HG03280 (cell line): ENCODE measurements at regions not wholly inside any gene's neighbourhood (a gene's known extent, or its start where the extent isn't known, plus 50 kb on each side); places are given as distances from the start of the nearest gene placed in this dataset.
"Not testable (repeated sequence)": the region's sequence is repeated elsewhere in the genome, so short reads cannot be mapped to it uniquely, and the experiment has no call there.

ENCODE experiments used
- ATAC-seq: cut with Tn5 transposase; IDR thresholded peaks from one replicate; pipeline ENCODE4 v1.9.1; 2021; ENCODE audit warnings: mild to moderate bottlenecking, moderate library complexity; ENCODE audit not compliant: unreplicated experiment

DNA sequence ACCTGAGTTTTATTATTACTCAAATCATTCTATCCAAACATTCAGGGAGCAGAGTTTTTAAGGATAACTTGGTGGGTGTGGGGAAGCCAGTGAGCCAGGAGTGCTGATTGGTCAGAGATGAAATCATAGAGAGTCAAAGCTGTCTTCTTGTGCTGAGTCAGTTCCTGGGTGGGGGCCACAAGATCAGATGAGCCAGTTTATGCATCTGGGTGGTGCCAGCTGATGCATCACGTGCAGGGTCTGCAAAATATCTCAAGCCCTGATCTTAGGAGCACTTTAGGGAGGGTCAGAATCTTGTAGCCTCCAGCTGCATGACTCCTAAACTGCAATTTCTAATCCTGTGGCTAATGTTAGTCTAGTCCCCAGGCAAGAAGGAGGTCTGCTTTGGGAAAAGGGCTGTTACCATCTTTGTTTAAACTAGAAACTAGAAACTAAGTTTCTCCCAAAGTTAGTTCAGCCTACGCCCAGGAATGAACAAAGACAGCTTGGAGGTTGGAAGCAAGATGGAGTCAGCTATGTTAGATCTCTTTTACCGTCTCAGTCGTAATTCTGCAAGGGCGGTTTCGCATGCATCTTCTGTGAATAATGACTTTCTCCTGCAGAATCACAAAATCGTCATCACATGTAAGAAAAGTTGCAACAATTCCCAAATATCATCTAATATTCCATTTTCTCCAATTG, 97.5 kb downstream of the ZNF664 start:
- not testable (repeated sequence) for ATAC-seq

DNA sequence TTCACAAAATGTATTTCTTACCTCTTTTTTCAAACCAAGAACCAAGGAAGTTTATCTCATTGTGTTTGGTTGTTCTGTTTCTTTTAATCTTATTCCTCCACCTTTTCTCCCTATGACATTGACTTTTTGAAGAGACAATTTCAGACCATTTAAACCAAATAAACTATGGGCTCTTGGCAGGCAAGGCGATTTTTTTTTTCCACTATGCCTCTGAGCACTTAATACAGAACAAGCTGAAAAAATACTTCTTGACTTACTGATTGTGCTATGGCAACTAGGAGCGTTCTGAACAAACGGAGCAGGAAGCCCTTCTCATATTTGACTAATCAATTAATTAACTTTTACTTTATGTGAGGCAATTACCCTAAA, 98.0 kb downstream of the ZNF664 start:
- no peak for ATAC-seq

DNA sequence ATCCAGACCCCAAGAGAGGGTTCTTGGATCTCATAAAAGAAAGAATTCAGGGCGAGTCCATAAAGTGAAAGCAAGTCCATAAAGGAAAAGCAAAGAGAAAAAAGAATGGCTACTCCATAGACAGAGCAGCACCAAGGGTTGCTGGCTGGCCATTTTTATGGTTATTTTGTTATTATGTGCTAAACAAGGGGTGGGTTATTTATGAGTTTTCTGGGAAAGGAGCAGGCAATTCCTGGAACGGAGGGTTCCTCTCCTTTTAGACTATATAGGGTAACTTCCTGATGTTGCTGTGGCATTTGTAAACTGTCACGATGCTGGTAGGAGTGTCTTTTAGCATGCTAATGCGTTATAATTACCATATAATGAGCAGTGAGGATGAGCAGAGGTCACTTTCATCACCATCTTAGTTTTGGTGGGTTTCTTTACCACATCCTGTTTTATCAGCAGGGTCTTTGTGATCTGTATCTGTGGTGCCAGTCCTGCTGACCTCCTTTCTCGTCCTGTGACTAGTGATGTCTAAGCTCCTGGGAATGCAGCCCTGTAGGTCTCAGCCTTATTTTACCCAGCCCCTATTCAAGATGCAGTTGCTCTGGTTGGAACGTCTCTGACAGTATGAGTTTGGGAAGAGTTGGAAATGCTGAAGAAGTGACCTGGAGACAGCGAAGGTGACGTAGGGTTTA, 100.5 kb downstream of the ZNF664 start:
- no peak for ATAC-seq

DNA sequence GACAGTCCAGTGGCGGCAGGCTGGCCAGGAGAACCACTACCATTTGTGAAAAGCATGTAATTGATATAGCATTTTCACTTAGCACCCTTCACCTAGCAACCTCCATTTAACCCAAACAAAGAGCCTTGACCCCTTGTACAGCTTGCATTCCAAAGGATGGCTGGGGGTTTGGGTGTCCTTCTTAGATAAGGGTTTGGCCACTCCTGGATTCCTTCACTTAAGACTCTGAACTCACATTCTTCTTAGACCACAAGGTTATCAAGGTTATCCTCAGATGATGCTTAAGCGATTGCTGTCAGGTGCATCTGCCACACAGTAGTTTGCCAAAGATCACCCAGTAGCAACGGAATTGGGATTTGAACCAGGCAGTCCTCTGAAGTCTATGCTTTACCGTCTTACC, 102.8 kb downstream of the ZNF664 start:
- ATAC-seq = no peak

DNA sequence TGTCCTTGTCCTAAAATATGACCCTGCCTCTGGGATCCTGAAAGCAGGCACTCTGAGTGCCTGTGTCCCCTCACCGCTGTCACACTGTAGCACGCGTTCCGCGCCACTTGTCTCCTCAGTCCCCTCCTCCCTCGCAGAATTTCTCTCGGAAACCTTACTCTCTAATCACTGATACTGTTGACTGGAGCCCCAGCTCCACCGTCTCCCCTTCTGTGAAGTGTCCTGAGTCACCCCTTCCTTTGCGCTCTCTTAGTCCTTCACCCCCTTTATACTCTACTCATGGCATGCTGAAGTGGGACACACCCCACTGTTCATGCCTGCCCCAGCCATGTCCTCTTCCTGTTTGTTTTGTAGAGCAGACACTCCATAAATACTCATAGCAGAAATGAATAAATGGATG, 104.7 kb downstream of the ZNF664 start:
- ATAC-seq = no peak

DNA sequence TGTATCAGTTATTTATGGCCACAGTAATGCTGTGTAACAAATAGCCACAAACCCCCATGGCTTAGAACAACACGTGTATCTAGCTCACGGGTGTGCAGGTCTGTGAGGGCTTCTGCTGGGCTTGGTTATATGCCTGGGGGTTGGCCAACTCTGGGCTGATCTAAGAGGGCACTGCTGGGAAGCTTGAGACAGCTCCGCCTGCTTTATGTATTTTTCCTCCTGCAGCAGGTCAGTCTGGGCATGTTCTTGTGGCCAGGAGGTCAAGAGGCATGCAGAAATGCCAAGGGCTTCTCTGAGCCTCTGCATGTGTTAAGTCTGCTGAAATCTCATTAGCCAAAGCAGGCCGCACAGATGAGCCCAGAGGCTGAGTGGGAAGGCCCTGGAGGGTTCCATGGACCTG, 105.8 kb downstream of the ZNF664 start:
- ATAC-seq = no peak

DNA sequence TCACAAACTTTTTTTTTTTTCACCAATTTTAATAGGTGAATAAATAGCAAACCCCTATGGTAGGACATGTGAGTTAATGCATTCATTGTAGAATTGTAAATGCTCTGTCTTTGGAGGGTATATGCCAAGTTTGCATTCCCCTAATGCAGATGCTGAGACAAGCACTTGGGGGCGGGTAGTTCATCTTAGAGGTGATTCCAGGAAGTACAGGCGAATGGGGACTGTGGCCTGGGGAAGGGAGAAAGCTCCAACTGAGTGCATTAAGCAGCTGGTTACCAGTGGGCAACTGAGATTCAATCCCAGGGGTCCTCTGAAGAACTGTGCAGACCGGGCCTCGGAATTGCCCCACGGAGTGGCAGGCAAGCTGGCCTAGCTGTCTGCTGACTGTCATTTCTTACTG, 107.6 kb downstream of the ZNF664 start:
- ATAC-seq = no peak

DNA sequence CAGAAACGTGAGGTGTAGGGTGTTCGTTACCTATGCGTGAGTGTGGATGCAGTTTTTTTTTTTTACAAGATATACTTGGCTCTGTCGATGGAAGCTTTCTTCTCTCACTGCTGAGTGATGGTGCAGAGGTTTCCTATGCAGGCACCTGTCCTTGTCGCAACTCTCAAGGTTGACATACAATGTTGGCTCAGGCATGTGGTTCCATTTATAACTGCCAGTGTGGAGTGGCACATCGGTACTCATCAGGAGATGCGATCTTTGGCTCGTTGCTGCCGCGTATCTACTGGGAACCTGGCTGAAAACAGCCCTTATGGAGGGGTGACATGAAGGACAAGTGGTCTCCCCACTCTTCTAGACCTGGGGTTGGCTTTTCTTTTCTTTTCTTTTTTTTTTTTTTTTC, 109.0 kb downstream of the ZNF664 start:
- no peak for ATAC-seq

DNA sequence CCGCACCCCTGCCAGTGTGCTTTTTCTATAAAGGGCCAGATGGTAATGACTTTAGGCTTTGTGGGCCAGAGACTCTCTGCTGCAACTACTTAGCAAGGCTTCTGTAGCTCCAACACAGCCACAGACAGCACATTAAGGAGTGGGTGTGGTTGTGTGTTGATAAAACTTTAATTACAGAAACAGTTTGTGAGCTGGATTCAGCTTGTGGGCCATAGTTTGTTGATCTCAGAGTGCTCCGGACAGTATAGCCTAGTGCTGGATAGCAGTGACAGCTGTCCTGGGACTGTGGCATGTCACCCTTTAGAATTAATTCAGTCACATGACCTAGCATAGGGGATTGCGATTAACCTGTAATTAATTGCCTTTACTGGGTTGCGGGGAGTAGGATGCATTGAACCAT, 109.7 kb downstream of the ZNF664 start:
- no peak for ATAC-seq

DNA sequence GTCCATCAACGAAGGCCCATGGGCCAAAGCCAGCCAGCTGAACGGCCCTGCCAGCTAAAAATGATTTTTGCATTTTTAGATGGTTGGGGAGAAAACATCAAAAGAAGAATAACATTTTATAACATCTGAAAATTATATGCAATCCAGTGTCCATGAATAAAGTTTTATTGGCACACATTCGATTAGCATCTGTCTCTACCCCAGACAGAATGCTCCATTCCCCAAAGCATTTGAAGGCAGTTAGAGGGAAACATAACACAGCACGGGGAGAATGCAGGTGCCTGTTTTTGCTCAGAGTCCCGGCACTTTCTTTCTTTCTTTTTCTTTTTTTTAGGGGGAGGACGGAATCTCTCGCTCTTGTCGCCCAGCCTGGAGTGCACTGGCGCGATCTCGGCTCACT, 110.7 kb downstream of the ZNF664 start:
- ATAC-seq = no peak

DNA sequence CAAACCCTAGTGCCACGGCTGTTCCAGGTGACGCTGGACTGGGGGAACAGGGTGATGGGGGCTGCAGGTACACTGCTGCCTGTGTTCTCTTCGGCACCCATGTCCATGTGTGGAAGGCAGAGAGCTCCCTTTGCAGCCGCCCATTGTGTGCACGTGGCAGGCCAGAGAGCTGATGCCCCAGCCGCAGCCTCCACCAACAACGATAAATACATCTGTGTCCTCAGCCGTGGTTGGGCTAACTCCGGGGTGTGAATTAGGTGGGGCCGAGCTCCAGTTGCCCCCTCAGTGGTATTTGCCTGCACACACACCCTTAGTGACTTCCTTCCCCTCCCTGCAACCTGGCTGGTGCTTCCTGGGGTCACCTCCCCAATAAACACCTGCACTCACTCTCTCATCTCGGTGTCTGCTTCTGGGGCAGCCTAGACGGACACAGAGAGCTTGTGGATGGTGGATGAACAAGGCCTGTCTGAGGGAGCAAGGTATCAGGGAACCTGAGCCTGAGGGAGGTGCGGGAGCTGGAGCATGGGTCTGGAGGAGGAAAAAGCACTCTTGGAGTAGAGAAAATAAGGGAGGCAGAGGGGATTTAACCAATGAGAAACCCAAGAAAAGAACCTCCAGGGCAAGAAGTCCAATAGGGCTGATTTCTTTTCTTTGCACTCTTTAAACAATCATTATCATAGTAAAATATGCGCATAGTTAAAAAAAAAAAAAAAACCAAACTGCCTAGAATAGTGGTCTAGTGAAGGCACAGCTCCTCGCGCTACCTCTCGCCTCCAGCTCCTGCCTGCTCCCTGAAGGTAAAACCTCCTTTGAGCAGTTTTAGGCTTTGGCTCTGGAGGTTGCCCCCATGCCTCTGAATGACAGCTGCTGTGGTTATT, 112.6 kb downstream of the ZNF664 start:
- ATAC-seq = no peak

DNA sequence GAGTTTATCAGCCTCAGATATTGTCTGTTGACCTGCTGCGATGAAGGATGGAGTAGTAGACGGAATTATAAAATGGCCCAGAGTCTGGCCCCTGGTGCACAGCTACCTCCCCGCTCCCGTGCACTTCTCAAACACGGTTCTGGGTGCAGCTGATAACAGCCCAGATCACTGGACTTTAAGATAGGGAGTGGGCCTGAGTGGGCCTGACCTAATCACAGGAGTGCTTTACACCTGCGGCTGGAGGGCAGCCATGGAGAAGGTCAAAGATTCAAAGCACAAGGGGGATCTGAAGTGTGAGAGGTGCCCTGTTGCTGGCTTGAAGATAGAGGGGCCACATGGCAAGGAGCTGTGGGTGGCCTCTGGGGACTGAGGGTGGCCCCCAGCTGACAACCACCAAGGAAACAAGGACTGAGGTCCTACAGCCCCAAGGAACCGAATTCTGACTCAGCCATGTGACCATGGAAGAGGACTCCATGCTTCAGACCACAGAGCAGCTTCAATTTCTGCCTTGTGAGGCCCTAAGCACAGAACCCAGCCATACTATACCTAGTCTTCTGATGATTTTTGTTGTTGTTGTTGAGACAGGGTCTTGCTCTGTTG, 113.4 kb downstream of the ZNF664 start:
- no peak for ATAC-seq

DNA sequence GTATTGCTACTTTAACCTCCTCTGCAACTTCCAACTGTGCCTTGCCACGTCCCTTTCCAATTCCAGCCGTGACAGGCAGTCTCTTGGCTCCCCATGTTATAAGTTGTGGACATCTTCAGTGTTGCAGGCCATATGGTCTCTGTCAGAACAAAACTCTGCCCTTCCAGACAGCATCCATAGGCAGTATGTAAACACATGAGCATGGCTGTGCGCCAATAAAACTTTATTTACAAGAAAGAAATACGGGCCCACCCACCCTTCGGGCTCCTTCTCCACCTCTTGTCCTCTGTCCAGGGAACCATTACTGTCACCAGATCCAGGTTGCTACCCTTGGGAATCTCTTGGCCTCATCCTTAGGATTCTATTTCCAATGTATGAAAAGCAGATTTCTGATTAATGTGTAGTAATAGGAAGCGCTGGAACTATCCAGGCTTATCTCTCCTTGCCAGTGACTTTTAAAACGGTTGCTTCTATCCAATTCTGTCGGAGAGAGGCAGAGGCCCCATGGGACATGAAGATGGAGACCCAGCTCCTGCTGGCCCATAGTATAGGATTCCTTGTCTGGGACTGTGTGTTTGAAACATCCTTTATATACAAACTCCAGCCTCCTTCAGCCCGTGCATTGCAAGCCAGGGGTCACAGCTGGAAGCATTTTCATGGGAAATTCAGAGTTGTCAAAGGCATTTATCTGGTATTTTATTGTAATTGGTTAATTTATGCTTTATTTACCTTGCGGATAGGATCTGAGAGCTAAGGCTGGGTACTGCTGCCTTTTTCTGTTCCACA, 114.4 kb downstream of the ZNF664 start:
- ATAC-seq = no peak

DNA sequence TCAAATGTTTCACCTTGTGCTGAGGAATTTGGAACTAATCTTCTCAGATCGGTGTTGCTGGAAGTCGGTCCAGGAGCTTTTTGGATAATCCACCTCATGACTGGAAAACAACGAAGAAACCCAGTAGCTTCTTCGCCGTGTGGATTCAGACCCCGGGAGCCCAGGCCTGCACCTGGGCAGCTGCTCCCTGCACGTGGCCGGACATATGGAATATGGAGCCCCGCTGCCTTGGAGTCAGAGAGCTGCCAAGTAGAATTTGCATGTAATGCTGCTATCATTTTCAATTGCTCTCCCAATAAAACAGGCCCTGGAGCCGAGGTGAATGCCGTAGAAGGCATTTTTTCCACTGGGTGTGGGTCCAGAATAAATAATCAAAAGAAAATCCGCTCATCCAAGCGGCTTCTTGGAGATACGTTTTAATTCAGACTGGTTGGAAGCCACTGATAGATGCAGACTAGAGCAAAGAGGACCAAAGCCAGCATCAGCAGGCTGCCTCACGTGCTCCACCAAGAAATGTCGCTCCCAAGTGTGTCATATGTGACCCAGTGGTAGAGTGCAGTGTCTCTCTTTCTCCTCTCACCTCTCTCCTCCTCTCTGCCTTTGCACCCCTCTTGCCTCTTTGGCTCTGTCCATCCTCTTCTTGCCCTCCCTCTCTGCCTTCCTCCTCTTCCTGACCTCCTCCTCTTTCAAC, 115.3 kb downstream of the ZNF664 start:
- no peak for ATAC-seq

DNA sequence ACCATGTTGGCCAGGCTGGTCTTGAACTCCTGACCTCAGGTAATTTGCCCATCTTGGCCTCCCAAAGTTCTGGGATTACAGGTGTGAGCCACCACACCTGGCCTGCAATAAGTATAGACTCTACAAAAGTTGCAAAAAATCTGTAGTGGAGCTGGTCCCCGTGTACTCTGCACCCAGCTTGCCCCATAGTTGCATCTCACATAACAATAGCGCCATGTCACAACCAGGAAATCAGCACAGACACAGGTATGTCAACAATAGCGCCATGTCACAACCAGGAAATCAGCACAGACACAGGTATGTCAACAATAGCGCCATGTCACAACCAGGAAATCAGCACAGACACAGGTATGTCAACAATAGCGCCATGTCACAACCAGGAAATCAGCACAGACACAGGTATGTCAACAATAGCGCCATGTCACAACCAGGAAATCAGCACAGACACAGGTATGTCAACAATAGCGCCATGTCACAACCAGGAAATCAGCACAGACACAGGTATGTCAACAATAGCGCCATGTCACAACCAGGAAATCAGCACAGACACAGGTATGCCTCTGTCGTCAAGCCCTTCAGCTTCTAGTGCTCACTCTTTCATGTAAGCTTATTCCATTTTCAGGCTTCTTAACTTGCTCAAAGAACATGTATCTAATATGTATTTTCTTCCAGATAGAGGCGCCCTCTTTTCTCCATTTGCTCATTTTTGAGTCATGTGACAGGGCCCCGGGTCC, 116.3 kb downstream of the ZNF664 start:
- ATAC-seq = not testable (repeated sequence)

DNA sequence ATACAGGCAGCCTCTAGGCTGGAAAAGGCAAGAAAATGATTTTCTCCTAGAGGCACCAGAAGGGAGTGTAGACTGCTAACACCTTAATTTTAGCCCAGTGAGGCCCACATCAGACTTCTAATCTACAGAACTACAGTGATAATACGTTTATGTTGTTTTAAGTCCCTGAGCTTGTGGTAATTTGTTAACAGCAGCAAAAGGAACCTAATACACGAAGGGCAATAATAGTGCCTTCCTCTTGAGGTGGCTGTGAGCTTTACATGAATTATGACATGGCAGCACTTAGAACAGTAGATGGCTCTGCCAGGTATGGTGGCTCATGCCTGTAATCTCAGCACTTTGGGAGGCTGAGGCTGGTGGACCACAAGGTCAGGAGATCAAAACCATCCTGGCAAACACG, 118.8 kb downstream of the ZNF664 start:
- no peak for ATAC-seq

DNA sequence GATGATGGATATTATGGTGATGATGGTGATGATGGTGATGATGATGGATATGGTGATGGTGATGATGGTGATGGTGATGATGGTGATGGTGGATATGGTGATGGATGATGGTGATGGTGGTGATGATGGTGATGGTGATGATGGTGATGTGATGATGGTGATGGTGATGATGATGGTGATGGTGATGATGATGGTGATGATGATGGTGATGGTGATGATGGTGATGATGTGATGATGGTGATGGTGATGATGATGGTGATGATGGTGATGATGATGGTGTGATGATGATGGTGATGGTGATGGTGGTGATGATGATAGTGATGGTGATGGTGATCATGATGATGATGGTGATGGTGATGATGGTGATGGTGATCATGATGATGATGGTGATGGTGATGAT, 119.5 kb downstream of the ZNF664 start:
- not testable (repeated sequence) for ATAC-seq

DNA sequence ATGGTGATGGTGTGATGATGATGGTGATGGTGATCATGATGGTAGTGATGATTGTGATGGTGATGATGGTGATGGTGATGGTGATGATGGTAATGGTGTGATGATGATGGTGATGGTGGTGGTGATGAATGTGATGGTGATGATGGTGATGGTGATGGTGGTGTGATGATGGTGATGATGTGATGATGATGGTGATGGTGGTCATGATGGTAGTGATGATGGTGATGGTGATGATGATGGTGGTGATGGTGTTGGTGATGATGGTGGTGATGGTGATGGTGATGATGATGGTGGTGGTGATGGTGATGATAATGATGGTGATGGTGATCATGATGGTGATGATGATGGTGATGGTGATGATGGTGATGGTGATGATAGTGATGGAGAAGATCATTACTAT, 120.3 kb downstream of the ZNF664 start:
- ATAC-seq = no peak

DNA sequence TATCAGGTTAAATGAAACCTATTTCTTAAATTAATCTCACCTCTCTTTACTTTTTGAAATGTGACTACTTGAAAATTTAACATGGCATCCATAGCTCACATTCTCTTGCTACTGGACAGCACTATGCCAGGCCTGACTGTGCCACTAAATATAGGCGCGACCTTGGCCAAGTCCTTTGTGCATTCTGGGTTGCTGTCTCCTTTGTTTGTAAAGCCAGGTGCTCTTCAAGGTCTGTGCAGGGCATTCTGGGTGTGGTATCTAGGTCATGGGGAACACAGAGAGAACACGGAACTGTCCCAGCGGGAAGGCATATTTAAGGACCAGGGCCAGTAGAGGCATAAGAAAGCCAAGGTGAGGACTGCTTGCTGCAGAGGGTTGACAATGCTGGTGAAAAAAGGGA, 121.2 kb downstream of the ZNF664 start:
- ATAC-seq = no peak
